GM12892 (cell line): ENCODE measurements at regions not wholly inside any gene's neighbourhood (a gene's known extent, or its start where the extent isn't known, plus 50 kb on each side); places are given as distances from the start of the nearest gene placed in this dataset.

Experiments used
- POLR2A ChIP-seq: IDR thresholded peaks from 2 replicates; pipeline ENCODE4 v1.6.1; 2011; ENCODE audit warnings: low read depth, low read length, control low read depth
- TAF1 ChIP-seq: IDR thresholded peaks from 2 replicates; pipeline ENCODE4 v1.6.1; 2011; ENCODE audit warnings: low read depth, mild to moderate bottlenecking, control low read depth, low read length, borderline replicate concordance

DNA sequence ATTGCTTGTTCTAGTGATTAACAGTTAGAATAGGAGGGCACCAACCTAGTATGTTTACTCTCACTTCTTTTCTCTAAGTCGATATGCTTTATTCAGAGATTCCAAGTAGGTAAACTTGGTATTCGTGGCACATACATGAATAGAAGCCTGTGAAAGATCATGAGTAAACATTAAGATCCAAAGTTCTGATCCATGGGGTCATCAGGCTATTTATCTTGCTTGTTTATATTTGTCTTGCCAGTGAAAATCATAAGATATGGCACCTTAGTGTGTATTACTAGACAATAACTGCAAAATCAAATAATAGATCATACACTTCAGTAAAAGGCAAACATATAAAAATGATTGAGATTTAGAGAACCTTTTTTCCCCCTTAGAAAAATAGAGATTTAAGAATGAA, 56.5 kb upstream of the LHFPL3 start:
- TF ChIP-seq POLR2A (no peak), TAF1 (no peak)
